Stimulated activated CD4-positive, alpha-beta T cell treated with anti-CD3 and anti-CD28 coated beads, Interleukin-4, amount 100 ng/mL, for 48 hours (primary cell): ENCODE measurements at regions not wholly inside any gene's neighbourhood (a gene's known extent, or its start where the extent isn't known, plus 50 kb on each side); places are given as distances from the start of the nearest gene placed in this dataset.
"Not testable (repeated sequence)": the region's sequence is repeated elsewhere in the genome, so short reads cannot be mapped to it uniquely, and the experiment has no call there.

Source experiments
- DNase-seq, 2 donors: peaks; one replicate each; pipeline ENCODE4 v3.0.0-alpha.2; 2020; ENCODE audit warnings: low read depth in 2 of 2

DNA sequence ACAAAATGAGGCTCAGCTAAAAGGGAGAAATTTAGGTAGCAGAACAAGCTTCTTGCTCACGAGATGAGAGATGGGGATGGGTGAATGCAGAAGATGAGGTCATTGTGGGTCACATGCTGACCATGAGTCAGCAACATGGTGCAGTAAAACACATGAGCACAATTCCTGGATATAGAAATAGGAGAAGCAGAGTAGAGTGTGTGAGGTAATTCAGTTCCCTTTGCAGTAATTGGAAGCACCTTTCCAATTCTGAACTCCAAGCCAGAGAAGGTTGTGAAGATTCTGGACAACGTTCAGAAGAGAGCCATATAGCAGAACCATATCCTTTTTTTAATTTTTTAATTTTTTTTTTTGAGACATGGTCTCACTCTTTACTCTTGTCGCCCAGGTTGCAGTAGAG, 62.0 kb upstream of the LMNTD1 start:
- no peak for DNase-seq

DNA sequence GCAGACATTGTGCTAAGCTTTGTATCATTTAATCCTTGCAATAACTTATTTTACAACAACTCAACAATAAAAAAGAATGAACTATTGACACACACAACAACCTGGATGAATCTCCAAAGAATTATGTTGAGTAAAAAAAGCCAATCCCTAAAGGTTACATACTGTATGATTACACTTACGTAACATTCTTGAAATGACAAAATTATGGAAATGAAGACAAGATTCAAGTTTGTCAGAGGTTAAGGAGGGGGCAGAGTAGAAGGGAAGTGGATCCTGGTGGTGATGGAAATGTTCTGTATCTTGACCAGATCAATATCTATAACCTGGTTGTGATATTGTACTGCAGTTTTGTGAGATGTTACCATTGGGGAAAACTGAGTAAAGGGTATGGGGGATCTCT, 63.2 kb upstream of the LMNTD1 start:
- no peak for DNase-seq

DNA sequence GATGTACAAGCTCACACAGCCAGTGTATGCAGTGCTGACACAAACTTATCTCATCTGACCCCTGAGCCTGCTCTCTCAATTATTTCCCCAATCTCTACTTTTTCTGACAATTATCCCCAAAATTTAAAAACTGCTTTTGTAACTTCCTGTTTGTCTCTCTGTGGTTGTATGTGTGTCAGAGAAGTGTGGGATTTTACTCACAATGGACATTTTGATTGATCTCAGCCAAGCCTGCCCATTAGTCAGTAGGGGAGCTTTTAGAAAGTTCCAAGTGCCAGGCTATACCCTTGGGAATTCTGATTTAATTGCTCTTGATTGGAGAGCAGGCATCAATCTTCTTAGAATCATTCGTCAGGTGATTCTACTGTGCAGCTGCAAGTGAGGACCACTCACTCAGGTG, 64.9 kb upstream of the LMNTD1 start:
- no peak for DNase-seq

DNA sequence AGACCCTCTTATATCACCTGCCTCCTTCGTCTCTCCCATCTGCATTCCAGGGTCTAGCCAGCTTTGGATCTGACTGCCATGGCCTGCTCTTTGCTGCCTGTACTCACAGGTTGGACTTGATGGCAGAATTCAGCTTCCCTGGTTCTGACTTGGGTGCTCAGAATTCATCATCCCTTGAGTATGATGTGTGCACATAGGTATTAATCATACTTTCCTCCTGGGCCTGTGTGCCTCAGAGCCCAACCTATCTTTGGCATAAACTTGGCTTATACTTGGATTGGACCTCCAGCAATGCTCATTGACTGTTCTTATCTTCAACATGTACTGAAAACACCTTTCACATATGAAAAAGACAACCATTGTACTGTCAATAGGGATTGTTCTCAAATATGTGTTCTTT, 70.7 kb upstream of the LMNTD1 start:
- no peak for DNase-seq

- no peak for DNase-seq
These were observed 72.1 kb upstream of the LMNTD1 start for GRCh38 chr12:25625146-25625545.

GRCh38 chr12:25629341-25629740, 76.3 kb upstream of the LMNTD1 start:
- no peak for DNase-seq

GRCh38 chr12:25630735-25631515, 77.8 kb upstream of the LMNTD1 start:
- not testable (repeated sequence) for DNase-seq

GRCh38 chr12:25633149-25633548, 80.1 kb upstream of the LMNTD1 start:
- not testable (repeated sequence) for DNase-seq

DNA sequence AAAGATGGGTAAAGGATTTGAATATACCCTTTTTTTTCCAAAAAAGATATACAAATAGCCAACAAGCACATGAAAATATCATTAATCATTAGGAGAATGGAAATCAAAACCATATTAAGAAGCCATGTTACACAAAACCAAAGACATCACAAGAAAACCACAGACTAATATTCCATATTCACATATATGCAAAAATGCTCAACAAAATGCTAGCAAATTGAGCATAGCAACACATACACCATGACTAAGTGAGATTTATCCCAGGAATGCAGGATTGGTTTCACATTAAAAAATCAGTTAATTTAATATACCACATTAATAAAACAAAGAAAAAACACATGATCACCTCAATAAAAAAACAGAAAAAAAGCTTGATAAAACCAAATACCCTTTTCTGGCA, 84.7 kb upstream of the LMNTD1 start:
- no peak for DNase-seq

GRCh38 chr12:25639406-25639805, 86.3 kb upstream of the LMNTD1 start:
- DNase-seq: no peak

DNA sequence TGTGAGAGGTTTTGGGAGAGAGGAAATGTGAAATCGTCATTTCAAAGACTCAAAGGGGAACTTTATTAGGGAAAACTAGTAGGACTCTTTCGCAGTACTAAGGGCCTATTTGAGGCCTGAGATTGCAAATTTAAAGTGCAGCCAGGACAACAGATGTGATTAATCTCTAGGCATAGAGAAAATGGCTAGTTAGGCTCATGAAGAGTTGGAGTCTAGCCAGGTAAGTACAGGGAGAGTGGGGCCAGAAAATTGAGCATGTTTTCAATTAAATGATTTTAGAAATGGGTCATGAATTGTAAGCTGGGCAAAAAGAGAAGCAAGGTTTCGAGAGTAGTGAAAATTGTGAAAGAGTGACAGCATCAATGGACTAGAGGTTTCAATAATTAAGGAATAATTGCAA, 91.9 kb upstream of the LMNTD1 start:
- DNase-seq: no peak

- DNase-seq: no peak
These were observed 92.3 kb upstream of the LMNTD1 start for GRCh38 chr12:25645427-25645826.

DNA sequence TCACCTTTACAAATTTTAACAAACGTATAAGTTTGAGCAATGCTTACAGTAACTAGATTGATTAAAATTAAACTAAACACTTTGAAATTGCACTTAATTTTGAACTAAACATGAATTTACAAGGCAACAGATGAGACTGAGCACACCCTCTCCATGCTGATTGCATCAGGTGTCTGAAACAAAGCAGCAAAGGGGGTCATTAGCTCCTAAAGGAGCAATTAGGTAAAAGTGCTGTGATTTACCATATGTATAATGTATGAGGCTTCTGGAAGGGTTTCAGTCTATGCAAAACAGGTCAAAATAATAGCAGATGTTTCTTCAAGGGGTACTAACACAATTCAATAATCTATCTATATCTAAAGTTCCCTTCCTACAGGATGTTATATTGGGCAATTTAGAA, 98.8 kb upstream of the LMNTD1 start:
- no peak for DNase-seq

DNA sequence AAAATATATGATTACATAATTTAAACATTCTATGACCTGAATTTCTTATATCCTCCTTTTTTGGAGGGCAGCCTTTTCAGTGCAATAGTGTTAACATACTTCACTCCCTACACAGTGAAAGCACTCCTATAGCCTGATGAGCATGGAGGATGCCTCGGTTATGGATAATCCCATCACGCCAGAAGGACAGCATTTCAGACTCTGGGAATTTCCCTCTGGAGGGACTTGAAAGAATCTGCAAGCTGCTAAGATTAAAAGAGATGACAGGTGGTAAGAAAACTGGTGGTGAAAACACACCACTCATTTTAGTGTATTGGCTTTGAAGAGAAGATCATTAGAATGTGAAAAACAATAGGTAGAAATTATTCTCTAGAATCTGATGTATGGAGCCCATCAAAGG, 99.3 kb upstream of the LMNTD1 start:
- no peak for DNase-seq

GRCh38 chr12:25653487-25654175, 100.5 kb upstream of the LMNTD1 start:
- no peak for DNase-seq

DNA sequence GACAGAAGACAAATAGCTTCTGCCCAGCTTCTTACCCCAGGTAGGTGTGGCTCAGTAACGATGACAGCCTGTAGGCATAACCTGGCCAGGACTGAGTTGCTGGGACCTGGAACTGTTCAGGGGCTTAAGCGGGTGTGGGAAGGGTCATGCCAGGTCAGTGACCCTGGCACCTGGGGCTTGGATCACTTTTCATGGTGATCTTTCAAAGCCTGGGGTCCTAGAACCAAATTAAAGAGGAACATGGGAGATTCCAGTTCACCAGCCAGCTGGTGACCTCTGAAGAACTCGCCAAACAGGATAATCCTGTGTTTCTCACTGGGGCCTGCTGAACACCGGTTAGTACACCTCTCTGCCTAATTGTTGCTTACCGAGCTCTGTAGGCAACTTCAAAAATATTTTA, 102.6 kb upstream of the LMNTD1 start:
- DNase-seq: no peak

GRCh38 chr12:25659621-25660020, 106.5 kb upstream of the LMNTD1 start:
- no peak for DNase-seq

GRCh38 chr12:25670076-25671055, 117.3 kb upstream of the LMNTD1 start:
- DNase-seq: no peak

DNA sequence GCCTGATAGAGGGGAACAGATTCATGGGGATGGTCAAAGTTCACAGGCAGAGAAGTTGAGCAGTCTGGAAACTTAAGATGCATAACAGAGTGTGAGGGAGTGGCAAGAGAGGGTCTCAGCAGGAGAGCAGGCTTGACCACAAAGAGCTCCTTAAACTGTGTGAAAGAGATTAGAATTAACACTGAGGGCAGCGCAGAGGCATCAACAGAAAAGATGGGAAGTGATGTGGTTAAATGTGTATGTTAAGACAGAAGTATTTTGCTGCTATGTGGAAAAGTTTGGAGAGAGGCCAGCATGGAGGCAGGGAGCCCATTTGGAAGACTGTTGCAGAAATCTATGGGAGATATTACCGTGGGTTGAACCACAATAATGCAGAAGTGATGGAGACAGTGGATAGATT, 122.7 kb upstream of the LMNTD1 start:
- no peak for DNase-seq

- no peak for DNase-seq
These were observed 124.3 kb upstream of the LMNTD1 start for GRCh38 chr12:25677232-25677937.

GRCh38 chr12:25681580-25681979, 128.5 kb upstream of the LMNTD1 start:
- DNase-seq: no peak

DNA sequence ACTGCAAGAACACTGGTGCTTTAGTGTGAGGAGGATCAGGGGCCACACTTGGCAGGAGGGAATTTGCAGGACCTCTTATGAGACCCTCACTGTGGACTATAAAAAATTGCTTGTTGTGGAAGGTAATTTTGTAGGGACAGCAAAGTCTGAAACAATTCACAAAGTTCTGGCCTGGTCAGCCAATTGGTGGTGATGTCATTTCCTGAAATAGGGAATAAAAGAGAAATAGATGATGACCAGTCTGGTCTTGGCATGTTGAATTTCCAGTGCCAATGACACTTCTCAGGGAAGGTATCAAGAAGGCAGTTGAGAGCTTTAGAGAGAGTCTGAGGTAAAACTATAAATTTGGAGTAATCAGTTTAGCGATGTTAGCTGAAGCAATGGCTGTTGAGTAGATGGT, 129.3 kb upstream of the LMNTD1 start:
- no peak for DNase-seq
